ENCODE measurements at regions not wholly inside any gene's neighbourhood (a gene's known extent, or its start where the extent isn't known, plus 50 kb on each side); places are given as distances from the start of the nearest gene placed in this dataset.
"Not testable (repeated sequence)": the region's sequence is repeated elsewhere in the genome, so short reads cannot be mapped to it uniquely, and the experiment has no call there.

DNA sequence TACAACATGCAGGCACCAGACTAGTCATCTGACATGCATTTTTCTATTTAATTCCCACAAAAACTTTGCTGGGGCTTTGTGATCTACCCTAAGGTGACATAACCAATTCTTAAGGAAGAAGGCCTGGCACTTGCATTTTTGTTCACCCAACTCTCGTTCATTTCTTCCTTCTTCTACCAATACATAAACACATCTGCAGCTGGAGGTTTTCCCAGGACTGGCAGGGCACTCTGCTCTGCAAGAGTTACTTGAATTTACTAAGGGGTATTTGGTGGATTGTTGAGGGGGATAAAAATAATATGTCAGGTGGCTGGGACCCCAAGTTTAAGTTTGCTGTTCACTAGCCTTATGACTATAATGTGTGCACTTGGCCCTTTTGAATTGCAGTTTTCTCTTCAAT, 111.4 kb upstream of the TRIB2 start:
- DNase-seq (ENCODE audit: low spot score) (no peak), FAIRE-seq (no peak)

DNA sequence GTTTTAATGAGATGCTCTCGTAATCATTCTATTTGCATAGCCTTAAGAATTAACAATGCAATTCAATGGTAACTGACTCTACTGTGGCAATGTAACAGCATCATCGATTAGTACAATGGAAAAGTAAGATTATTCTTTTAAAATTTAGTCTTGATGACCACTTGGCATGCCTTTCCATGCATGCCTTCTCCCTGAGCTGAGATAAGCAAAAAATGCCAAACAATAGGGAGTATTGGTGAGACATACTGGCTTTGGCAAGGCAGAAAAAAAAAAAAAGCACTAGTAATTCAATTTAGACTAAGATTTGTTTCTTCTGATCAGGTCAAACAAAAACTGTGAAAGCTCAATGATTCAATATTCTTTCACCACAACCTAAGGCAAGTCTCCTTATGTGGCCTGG, 110.8 kb upstream of the TRIB2 start:
- no peak for DNase-seq (ENCODE audit: low spot score)
- no peak for FAIRE-seq

DNA sequence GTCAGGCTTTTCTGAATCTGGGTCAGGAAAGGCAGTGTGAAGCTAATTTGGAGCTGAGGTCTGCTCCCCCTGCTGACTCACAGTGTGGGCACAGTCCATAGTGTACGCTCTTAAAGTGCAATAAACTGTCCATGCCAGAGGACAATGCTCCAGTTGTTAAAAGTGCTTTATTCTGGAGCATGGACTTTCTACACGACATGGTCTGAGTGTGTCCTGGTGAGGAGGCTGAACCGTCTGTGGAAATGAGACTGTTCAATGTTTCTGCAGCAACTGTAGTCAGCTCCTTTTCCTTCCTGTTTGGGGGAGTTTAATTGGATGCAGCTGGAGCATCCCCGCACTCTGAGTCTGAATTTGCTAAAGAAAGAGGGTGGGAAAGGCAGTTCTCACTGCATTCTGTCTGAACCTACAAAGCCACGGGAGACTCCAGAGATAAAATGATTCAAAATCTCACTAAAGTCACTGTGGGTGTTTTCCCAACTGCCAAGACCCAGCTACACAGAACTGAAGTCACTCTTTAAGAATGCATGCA, 110.2 kb upstream of the TRIB2 start:
- DNase-seq (ENCODE audit: low spot score) (peak; percentile 66), FAIRE-seq (no peak)

DNA sequence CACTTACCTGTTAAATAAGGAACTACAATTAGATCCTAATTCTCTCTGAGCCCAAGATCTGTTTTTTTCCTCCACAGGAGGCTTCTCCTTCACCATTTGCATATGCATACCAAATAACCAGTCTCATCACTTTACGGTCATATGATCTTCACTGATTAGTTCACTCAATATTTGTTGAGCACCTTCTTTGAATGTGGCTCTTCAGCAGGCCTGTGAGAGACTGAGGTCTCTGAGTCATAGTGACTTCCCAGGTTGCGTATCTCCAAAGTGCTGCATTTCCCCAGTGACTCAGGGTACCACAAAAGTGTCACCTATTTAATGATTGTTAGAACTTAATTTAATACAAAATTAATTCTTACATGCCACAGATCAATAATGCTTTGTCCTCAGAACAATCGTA, 108.8 kb upstream of the TRIB2 start:
- FAIRE-seq = no peak
- no peak for DNase-seq (ENCODE audit: low spot score)

- DNase-seq (ENCODE audit: low spot score) (no peak), FAIRE-seq (no peak)
Observed at GRCh38 chr2:12610314-12610713, 106.4 kb upstream of the TRIB2 start.

DNA sequence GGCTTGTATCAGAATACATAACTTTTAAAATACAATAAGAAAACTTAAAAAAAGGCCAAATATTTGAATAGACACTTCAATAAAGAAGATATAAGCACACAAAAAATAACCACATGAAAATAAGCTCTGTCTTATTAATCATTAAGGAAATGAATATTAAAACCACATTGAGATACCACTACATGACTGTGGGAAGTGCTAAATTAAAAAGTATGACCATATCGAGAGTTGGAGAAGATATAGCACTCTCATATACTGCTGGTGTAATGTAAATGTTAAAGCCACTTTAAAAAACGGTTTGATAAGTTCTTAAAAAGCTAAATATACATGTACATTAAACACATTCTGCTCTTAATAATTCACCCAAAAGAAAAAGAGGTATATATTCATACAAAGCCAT, 104.6 kb upstream of the TRIB2 start:
- FAIRE-seq = no peak
- DNase-seq (ENCODE audit: low spot score) = no peak

DNA sequence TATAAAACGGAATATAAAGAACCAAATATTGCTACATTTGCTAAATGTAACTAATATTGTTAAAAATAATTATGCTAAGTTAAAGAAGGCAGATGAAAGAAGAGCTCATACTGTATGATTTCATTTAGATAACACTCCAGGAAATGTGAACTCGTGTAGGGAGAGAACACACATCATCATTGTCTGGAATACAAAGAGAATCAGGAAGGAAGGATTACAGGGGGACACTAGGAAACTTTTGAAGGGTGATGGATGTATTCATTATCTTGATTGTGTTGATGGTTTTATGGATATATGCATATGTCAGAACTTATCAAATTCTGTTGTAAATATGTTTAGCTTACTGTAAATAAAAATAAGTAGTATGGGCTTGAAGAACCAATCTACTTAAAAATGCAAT, 104.1 kb upstream of the TRIB2 start:
- DNase-seq (ENCODE audit: low spot score) (no peak), FAIRE-seq (no peak)

DNA sequence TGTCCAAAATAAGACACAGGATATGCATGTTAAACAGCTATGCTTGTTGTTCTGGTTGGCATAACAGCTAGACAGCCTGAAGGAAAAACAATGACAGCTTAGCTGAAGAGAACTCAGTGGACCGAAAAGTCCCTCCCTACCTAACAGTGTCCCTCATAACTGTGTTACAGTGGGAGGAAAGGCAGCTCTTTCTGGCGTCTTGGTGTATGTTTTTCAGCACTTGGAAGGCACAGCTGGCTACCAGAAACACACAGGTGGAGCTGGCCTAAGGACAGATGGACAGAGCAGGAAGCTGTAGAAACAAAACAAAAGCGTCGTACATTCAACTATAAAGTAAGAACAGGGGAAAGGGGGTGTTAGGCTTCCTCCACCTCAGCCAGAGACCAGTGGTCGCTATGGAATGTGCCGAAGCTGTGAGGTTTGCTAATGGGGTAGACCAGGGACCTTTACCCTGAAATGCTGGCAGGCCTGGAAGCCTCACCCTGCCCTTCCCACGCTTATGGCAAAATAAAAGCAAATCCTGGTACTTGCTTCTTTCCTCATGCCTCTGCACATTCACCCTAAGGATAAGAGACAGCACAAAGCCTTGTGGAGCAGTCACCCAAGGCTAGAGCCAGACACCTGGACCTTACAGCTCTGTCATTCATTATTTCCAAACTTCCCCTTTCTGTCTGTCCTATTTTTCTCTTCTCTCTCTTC, 103.5 kb upstream of the TRIB2 start:
- FAIRE-seq (no peak), DNase-seq (ENCODE audit: low spot score) (no peak)

GRCh38 chr2:12615509-12615908, 101.2 kb upstream of the TRIB2 start:
- no peak for DNase-seq (ENCODE audit: low spot score)
- no peak for FAIRE-seq

- DNase-seq (ENCODE audit: low spot score) (no peak), FAIRE-seq (no peak)
Observed at GRCh38 chr2:12616456-12617156, 100.1 kb upstream of the TRIB2 start.

DNA sequence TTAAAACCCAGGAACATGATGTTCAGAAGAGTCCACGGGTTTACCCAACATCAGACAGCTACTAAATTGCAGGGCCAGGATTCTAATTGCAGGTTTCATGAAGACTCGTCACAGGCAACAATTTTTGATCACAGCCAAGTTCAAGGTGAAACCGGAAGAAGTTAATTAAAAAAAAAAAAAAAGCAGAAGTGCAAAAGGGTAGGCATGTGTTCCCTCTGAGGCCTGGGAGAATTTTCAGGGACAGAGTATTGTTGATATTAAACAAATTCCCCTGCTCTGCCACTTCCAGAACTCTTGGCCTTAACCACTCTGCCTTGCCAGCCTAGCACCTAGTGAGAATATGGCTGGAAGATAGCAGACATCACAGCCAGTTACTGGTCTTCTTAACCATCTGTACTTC, 99.4 kb upstream of the TRIB2 start:
- FAIRE-seq = no peak
- DNase-seq (ENCODE audit: low spot score) = no peak

GRCh38 chr2:12617853-12618252, 98.9 kb upstream of the TRIB2 start:
- FAIRE-seq (no peak), DNase-seq (ENCODE audit: low spot score) (no peak)

GRCh38 chr2:12618576-12618975, 98.2 kb upstream of the TRIB2 start:
- FAIRE-seq (no peak), DNase-seq (ENCODE audit: low spot score) (no peak)

DNA sequence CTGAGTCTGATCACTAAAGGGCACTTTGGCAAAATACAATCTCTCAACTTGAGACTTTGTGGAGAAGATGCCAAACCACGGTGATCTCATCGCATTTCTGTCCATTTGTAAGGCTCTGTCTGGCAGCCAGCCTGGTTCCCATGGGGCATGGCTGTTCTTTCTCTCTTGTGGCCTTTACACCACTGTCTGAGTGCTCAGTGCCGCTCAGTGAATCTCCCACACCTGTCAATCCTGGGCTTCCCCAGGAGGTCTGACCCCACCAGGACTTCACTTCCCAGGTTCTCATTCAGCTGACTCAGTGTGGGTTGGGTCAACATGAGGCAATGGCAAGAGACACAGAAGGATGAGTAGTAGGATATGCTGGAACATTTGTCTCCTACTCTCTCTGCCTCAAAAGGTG, 96.8 kb upstream of the TRIB2 start:
- FAIRE-seq (no peak), DNase-seq (ENCODE audit: low spot score) (peak; percentile 78)

GRCh38 chr2:12620759-12621158, 96.0 kb upstream of the TRIB2 start:
- FAIRE-seq (no peak), DNase-seq (ENCODE audit: low spot score) (no peak)

DNA sequence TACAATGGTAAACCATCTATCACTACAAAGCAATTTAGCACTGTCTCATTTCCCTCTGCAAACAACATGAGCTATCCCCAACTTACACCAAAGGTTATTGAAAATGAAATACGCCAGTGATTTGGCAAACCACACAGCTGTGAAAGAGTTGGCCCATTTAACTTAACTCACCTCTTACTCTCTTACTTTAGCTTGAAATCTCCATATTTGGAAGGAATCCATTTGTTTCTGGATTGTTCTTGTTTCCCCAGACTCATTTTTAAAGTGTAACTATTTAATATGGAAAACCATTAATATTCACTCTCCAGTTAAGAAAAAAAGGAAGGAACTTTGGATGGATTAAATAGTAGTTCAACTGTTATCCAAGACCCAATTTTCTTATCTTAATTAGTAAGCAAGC, 93.7 kb upstream of the TRIB2 start:
- DNase-seq (ENCODE audit: low spot score) = no peak
- no peak for FAIRE-seq

GRCh38 chr2:12624384-12624783, 92.4 kb upstream of the TRIB2 start:
- DNase-seq (ENCODE audit: low spot score) (no peak), FAIRE-seq (no peak)

DNA sequence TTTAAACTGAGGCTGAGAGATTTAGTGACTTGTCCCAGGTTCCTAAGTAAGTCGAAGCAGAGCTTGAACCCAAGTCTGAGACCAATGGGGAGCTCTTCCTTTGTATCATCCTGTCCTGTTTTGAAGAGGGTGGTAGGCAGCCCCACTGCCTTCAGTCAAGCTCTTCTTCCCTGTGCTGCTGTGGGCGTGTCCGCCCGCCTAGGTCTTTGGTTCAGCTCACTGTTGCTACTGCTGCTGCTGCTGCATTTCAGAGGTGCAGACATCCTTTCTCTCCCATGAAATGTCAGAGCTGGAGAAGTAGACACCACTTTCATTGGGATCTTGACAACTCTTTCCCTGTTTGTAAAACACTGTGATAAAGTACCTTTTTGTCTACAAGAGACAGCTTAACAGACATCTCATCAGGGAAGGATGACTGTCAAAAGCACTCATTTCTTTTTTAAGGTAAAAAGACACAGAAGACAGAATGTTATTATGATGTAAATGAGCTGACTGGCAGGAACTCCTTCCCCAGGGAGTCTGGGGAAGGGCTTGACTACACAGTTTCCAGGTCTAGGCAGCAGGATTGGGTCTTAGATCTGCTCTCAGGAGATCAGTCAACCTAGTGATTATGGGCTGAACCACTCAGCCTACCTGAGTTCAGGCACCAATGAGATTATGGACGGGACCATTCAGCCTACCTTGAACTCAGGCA, 91.7 kb upstream of the TRIB2 start:
- FAIRE-seq (no peak), DNase-seq (ENCODE audit: low spot score) (no peak)

DNA sequence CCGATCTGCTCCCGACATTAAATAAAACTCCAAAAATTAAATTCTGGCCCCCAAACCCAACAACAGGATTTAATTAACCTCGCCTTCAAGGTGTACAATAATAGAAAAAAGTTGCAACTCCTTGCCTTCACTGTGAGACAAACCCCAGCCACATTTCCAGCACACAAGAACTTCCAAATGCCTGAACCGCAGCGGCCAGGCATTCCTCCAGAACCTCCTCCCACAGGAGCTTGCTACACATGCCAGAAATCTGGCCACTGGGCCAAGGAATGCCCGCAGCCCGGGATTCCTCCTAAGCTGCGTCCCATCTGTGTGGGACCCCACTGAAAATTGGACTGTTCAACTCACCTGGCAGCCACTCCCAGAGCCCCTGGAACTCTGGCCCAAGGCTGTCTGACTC, 88.2 kb upstream of the TRIB2 start:
- not testable (repeated sequence) for DNase-seq (ENCODE audit: low spot score); FAIRE-seq

DNA sequence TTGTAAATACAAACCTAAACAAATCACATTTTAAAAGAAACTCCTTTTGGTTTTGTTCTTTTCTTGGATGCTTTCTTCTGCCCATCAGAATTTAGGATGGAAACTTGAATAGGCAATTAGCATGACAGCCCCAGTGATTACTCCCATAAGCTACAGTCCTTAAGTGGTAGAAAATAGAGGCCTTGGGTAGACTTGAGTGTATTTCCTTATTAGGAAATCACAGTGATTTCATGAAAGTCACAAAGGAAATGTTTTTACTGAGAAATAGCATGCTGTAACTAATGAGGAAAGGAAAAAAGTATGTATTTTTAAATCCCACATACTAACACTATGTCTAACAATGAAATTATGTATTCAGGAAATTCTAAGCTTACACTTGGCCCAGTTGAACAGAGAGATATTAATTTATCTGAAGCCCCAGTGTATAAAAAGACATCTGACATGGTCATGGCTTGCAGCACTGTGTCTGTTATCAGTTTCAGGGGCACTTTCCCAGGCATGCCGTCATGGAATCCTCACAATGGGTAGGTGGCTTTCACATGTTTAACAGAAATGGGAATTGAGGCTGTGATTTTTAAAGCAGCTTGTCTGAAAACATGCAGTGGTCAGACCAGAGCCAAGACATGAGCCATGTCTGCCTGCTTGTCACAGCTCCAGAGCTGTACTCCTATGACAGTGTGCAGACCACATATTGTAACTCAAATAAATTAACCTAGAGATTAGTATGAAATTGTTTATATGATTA, 79.7 kb upstream of the TRIB2 start:
- FAIRE-seq (no peak), DNase-seq (ENCODE audit: low spot score) (no peak)

GRCh38 chr2:12637754-12638153, 79.0 kb upstream of the TRIB2 start:
- DNase-seq (ENCODE audit: low spot score) = no peak
- FAIRE-seq = no peak

DNA sequence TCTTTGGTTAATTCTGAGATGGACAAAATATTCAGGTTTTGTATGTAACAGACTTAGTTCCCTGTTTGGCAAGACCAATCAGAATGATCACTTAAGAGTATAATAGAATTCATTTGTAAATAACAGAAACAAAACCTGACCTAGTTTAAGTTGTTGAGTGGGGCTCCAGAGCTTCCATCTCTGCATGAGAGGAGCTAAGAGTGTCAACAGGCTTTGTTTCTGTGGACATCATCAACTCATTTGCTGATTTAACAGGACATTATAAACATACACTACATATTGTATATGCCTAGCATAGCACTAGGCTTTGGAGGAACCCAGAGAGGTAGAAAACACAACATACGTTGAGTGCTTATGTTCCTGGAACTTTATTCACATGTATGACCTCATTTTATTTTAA, 75.3 kb upstream of the TRIB2 start:
- no peak for DNase-seq (ENCODE audit: low spot score)

More for the DNA sequence above, 75.3 kb upstream of the TRIB2 start:
- FAIRE-seq = no peak

All from urothelium cell line (cell line).